Lower leg skin (tissue), 4 donors: ENCODE measurements at regions not wholly inside any gene's neighbourhood (a gene's known extent, or its start where the extent isn't known, plus 50 kb on each side); places are given as distances from the start of the nearest gene placed in this dataset.

Experiments used
- DNase-seq, 2 donors: peaks; one replicate each; pipeline ENCODE4 v3.0.0-alpha.2; 2019; ENCODE audit warnings: low spot score in 2 of 2
- H3K4me3 ChIP-seq: fragments of 200-600 bp; sonication (generic); 2 replicates; pipeline ENCODE4 v1.5.1; 2017; ENCODE audit warnings: mild to moderate bottlenecking, low read depth; ENCODE audit not compliant: poor library complexity, severe bottlenecking
- CTCF ChIP-seq, 3 donors: fragments of 450-650 bp; IDR thresholded peaks; one replicate each; pipeline ENCODE4 v1.5.1; 2016; ENCODE audit warnings: antibody characterized with exemption in 3 of 3, mild to moderate bottlenecking in 3 of 3, moderate library complexity in 2 of 3
- POLR2A ChIP-seq, 2 donors: fragments of 450-650 bp; IDR thresholded peaks; one replicate each; pipeline ENCODE4 v1.6.1; 2016 to 2017; ENCODE audit warnings: antibody characterized with exemption in 2 of 2, mild to moderate bottlenecking in 1 of 2, moderate library complexity in 1 of 2
- WGBS, 2 donors: methylation state at CpG; one replicate each; pipeline ENCODE4 v1.1.5; 2018; 5-methylcytosine and 5-hydroxymethylcytosine counted together
- intact Hi-C: fragments of 100-400 bp; cut with DNase I; formaldehyde crosslinking; loops from one replicate; pipeline ENCODE4 v1.15.0; 2023; ENCODE audit warnings: low total_unique reads

GRCh38 chr14:29240066-29240465 lies 473.5 kb downstream of the FOXG1 start:
- TF ChIP-seq POLR2A (IDR thresholded peaks at IDR 0.05) = no peak
- no peak for TF ChIP-seq CTCF (IDR thresholded peaks at IDR 0.05)
- no peak overlapping the region for H3K4me3 ChIP-seq
- intact Hi-C loops = no loop called here
- WGBS, 2 donors = 87 to 88% methylated on average over 3 of the region's 3 CpGs
- no peak for DNase-seq

DNA sequence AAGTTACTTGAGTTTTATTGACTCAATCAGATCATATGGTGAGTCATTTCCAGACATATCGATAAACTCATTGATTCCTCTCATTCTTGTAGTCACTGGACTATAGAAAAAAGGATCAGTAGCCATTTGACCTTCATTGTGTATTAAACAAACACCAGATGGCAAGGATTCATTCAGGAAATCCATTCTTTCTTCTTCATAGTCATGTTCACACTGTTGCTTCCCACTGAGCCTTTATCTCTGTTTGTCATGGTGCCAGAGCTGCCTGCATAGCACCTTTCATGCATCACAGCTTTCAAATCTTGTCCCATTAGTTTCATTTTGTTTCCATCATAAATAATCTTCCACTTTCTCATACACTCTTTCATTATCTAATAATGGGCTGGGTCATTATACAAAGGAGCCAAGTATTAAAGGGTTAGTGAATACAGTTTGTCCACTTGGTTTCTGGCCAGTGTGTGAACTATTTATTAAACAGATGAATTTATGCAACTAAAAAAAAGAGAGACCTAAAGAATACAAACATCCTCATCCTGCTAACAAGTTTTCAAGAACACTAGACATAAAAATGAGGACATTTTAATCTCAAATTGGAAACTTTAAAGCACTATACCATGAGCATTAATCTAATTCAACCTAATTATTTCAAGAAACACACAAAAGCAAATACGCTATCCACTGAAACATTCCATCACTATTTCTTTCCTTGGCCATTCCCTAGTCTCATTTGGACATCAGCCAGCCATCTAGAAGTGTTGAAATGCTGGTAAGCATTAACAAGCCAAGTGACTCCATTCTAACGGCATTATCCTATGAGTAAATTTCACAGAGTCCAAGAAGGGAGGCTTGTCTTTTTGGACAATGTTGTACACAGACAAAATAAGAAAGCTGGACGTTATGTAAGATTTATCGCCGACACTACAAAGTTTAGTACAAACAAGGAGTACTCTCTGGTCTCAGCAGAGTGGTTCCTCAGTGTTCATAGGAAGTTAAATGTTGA lies 476.5 kb downstream of the FOXG1 start:
- intact Hi-C loops = no loop called here
- 76% methylated on average over 6 of the region's 6 CpGs for WGBS, 2 donors
- TF ChIP-seq CTCF (IDR thresholded peaks at IDR 0.05) = no peak
- TF ChIP-seq POLR2A (IDR thresholded peaks at IDR 0.05) = no peak

GRCh38 chr14:29255692-29256091 lies 489.1 kb downstream of the FOXG1 start:
- no peak for DNase-seq
- intact Hi-C loops = no loop called here
- TF ChIP-seq POLR2A (IDR thresholded peaks at IDR 0.05) = no peak
- no peak for TF ChIP-seq CTCF (IDR thresholded peaks at IDR 0.05)
- no peak overlapping the region for H3K4me3 ChIP-seq
- 77 to 83% methylated on average over 1 of the region's 1 CpG for WGBS, 2 donors

More for the DNA sequence above, 476.5 kb downstream of the FOXG1 start:
- no peak overlapping the region for H3K4me3 ChIP-seq
- no peak for DNase-seq

DNA sequence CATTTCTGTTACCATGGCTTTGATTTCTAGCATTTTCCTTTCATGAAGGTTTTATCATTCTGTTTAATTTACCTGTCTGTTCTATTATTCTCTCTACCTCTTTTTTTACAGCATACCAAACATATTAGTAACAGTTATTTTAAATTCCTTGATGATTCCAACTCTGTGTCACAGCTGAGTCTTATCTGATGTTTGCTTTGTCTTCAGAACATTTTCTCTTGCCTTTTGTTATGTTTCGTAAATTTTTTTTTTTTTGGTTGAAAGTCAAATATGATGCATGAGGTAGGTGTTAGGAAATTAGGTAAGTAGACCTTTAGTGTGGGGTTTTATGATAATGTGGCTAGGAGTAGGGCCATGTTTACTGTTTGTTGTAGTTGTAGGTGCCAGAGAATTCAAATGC lies 496.4 kb downstream of the FOXG1 start:
- no peak overlapping the region for H3K4me3 ChIP-seq
- intact Hi-C loops = no loop called here
- TF ChIP-seq POLR2A (IDR thresholded peaks at IDR 0.05) (no peak), CTCF (IDR thresholded peaks at IDR 0.05) (no peak)
- WGBS, 2 donors = 61 to 72% methylated on average over 1 of the region's 1 CpG
- DNase-seq = no peak

DNA sequence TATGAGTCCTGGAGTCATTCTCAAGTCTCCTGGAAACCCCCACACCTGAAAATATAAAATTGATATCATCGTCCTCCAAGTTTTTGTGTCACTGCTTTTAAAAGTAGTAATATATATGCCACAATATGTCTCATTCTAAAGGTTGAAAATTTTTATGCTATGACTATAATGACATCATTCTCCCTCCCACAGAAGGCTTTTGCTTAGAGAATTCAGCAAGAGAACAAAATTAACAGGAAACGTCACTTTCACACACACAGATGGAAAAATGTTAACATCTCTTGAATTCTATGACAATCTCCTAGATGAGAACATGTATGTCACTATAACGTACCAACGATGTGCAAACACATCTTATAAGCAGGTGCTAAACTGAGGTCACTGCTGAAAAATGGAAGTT lies 498.3 kb downstream of the FOXG1 start:
- DNase-seq = no peak
- no peak overlapping the region for H3K4me3 ChIP-seq
- TF ChIP-seq POLR2A (IDR thresholded peaks at IDR 0.05) (no peak), CTCF (IDR thresholded peaks at IDR 0.05) (no peak)
- intact Hi-C loops = no loop called here
- WGBS, 2 donors = 75 to 84% methylated on average over 4 of the region's 4 CpGs
